Naive thymus-derived CD4-positive, alpha-beta T cell (primary cell): ENCODE measurements at regions not wholly inside any gene's neighbourhood (a gene's known extent, or its start where the extent isn't known, plus 50 kb on each side); places are given as distances from the start of the nearest gene placed in this dataset.
"Not testable (repeated sequence)": the region's sequence is repeated elsewhere in the genome, so short reads cannot be mapped to it uniquely, and the experiment has no call there.

Experiments used
- ATAC-seq: fragments of 150-1000 bp; cut with Tn5 transposase; 2 replicates; pipeline ENCODE4 v1.10.0; 2021; ENCODE audit warnings: mild to moderate bottlenecking, moderate library complexity
- CTCF ChIA-PET: fragments of 350-600 bp; sonication (Branson Sonifier 250); formaldehyde crosslinking; loops from one replicate; lab custom pipeline; 2021; ENCODE audit warnings: antibody characterized with exemption; lab: Charles Lee
- POLR2A ChIA-PET: fragments of 350-600 bp; sonication (Branson Sonifier 250); formaldehyde crosslinking; loops from one replicate; lab custom pipeline; 2021; ENCODE audit warnings: antibody characterized with exemption, inconsistent platforms; lab: Charles Lee
- DNase-seq, 9 donors: peaks; one replicate each; pipeline versions ENCODE4 v3.0.0 to v3.0.0-alpha.2; 2020 to 2022; ENCODE audit warnings: mixed read lengths in 1 of 9
- H3K27ac ChIP-seq: one replicate; pipeline ENCODE4 v1.7.0; 2013; ENCODE audit warnings: mild to moderate bottlenecking, low read depth, low read length, moderate library complexity
- H3K27me3 ChIP-seq, 2 donors: one replicate each; pipeline ENCODE4 v1.7.0; 2013; ENCODE audit warnings: low read length in 2 of 2, mild to moderate bottlenecking in 2 of 2, moderate library complexity in 2 of 2; ENCODE audit not compliant: control insufficient read depth in 2 of 2, insufficient read depth in 2 of 2
- H3K36me3 ChIP-seq, 3 experiments: 1 replicate in 2 of 3; 2 replicates in 1 of 3; pipeline ENCODE4 v1.7.0; 2013; ENCODE audit warnings: low read length in 3 of 3, mild to moderate bottlenecking in 3 of 3, moderate library complexity in 1 of 3; ENCODE audit not compliant: insufficient read depth in 3 of 3, control insufficient read depth in 2 of 3
- H3K4me1 ChIP-seq, 2 donors: one replicate each; pipeline ENCODE4 v1.7.0; 2013; ENCODE audit warnings: low read length in 2 of 2, mild to moderate bottlenecking in 2 of 2, moderate library complexity in 1 of 2; ENCODE audit not compliant: control insufficient read depth in 2 of 2, insufficient read depth in 2 of 2
- H3K4me3 ChIP-seq: 2 replicates; pipeline ENCODE4 v1.7.0; 2013; ENCODE audit warnings: mild to moderate bottlenecking, low read length
- H3K9me3 ChIP-seq, 3 experiments: 1 replicate in 2 of 3; 2 replicates in 1 of 3; pipeline ENCODE4 v1.7.0; 2013; ENCODE audit warnings: low read length in 3 of 3; ENCODE audit not compliant: control insufficient read depth in 2 of 3
- H3K27ac Mint-ChIP-seq, 9 donors: one replicate each; pipeline ENCODE4 v1.8.0; 2020 to 2022; ENCODE audit warnings: mixed read lengths in 9 of 9, mild to moderate bottlenecking in 8 of 9, moderate library complexity in 5 of 9, inconsistent platforms in 2 of 9
- H3K27me3 Mint-ChIP-seq, 5 donors: one replicate each; pipeline ENCODE4 v1.8.0; 2021 to 2022; ENCODE audit warnings: mixed read lengths in 5 of 5, mild to moderate bottlenecking in 1 of 5
- H3K36me3 Mint-ChIP-seq, 5 donors: one replicate each; pipeline ENCODE4 v1.8.0; 2020 to 2022; ENCODE audit warnings: mixed read lengths in 5 of 5, mild to moderate bottlenecking in 3 of 5, inconsistent platforms in 1 of 5
- H3K4me1 Mint-ChIP-seq, 7 donors: one replicate each; pipeline ENCODE4 v1.8.0; 2020 to 2022; ENCODE audit warnings: mixed read lengths in 7 of 7, mild to moderate bottlenecking in 3 of 7, inconsistent platforms in 1 of 7
- H3K4me3 Mint-ChIP-seq, 10 donors: one replicate each; pipeline ENCODE4 v1.8.0; 2020 to 2022; ENCODE audit warnings: mild to moderate bottlenecking in 10 of 10, mixed read lengths in 10 of 10, moderate library complexity in 6 of 10, inconsistent platforms in 2 of 10
- H3K9me3 Mint-ChIP-seq, 11 donors: one replicate each; pipeline ENCODE4 v1.8.0; 2020 to 2022; ENCODE audit warnings: mixed read lengths in 11 of 11, mild to moderate bottlenecking in 4 of 11, inconsistent platforms in 1 of 11, moderate library complexity in 1 of 11
- intact Hi-C, 2 donors: fragments of 100-400 bp; cut with micrococcal nuclease; formaldehyde crosslinking; loops; one replicate each; pipeline ENCODE4 v1.15.1; 2023

DNA sequence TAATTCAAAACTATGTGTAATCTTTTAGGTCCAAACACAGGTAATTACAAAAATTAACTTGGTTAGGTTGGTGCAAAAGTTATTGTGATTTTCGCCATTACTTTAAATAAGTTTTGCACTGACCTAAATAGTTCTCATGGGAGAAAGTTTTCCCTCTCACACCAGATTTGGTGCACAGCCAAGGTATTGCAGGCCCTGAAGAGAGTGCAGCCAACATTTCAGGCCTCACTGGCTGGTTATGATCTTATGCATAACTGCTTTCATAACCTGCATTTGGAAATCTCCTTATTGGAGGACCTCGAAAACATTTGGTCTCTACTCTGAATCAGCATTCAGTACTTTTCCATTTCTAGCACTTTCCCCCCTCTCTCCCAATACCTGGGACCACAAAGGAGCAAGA is 993.1 kb upstream of the MANEA start:
- Mint-ChIP-seq H3K27ac (no peak overlapping the region), H3K27me3 (no peaks in the 10 kb centered on the region), H3K4me3 (no peak overlapping the region), H3K36me3 (no peaks in the 10 kb centered on the region), H3K9me3 (peaks cover 0 to 19% (median 0%) of the 10 kb centered on the region in 11 donors), H3K4me1 (no peaks in the 10 kb centered on the region)
- H3K9me3 ChIP-seq = no peaks in the 10 kb centered on the region
- no peak overlapping the region for H3K27ac ChIP-seq
- no peak overlapping the region for H3K4me3 ChIP-seq
- H3K27me3 ChIP-seq = no peaks in the 10 kb centered on the region
- ChIA-PET CTCF (no interaction called here), POLR2A (no interaction called here)
- H3K36me3 ChIP-seq = no peaks in the 10 kb centered on the region
- intact Hi-C loops = no loop called here
- DNase-seq (no peak), ATAC-seq (no peak)
- no peaks in the 10 kb centered on the region for H3K4me1 ChIP-seq

DNA sequence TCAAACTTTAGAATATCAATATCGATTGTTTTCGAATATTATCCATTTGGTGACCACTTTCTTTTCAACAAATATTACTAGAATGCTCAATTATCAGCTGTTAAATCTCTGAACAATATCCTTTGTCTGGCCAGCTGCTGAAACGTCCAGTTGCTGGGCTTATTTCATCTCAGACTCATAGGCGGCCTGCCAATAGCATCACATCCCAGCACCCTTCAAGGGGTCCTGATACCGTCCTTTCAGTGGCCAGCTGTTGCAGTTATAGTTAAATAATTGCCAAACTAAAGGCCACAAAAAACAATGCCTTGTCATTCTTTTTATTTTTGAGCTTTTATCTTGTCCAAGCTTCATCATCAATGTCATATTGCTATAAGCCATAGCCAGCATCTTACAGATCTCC is 1006.8 kb upstream of the MANEA start:
- Histone ChIP-seq H3K36me3 (no peaks in the 10 kb centered on the region), H3K27ac (no peak overlapping the region), H3K27me3 (no peaks in the 10 kb centered on the region), H3K4me3 (no peak overlapping the region), H3K4me1 (no peaks in the 10 kb centered on the region), H3K9me3 (no peaks in the 10 kb centered on the region)
- ChIA-PET POLR2A (no interaction called here), CTCF (interaction anchor here (0.5 kb wide), 1 partner anchor 938 kb away, joined by 3 read pairs; no protein-coding TSS in a partner anchor)
- no peaks in the 10 kb centered on the region for H3K36me3 Mint-ChIP-seq
- H3K27me3 Mint-ChIP-seq = no peaks in the 10 kb centered on the region
- no peak for DNase-seq
- intact Hi-C loops = no loop called here
- no peak overlapping the region for H3K4me3 Mint-ChIP-seq
- H3K9me3 Mint-ChIP-seq = peaks cover 0 to 3% (median 0%) of the 10 kb centered on the region in 11 donors
- no peak for ATAC-seq
- H3K27ac Mint-ChIP-seq = no peak overlapping the region
- H3K4me1 Mint-ChIP-seq = no peaks in the 10 kb centered on the region

DNA sequence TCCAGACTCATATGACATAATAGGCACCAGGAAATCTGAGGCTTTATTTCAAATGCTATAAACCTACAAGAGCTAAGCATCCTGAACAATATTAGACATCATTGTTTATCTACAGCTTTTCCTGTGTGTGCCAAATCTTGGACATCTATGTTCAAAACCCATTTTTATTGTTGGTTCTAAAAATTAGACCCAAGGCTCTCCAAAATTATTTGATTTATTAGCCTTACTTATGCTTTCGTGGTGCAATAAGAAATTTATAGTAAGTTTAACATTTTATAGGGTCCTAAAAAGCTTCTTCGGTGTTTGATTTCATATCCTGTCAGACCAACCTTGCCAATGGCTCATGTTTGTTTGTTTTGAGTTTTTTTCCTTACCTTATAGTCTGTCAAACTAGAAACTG is 1014.5 kb upstream of the MANEA start:
- CTCF ChIA-PET = no interaction called here
- intact Hi-C loops = no loop called here
- ATAC-seq (no peak), DNase-seq (no peak)
- Histone ChIP-seq H3K36me3 (no peaks in the 10 kb centered on the region), H3K4me3 (no peak overlapping the region), H3K27ac (no peak overlapping the region), H3K27me3 (no peaks in the 10 kb centered on the region), H3K9me3 (no peaks in the 10 kb centered on the region), H3K4me1 (no peaks in the 10 kb centered on the region)
- no peak overlapping the region for H3K4me3 Mint-ChIP-seq
- no peaks in the 10 kb centered on the region for H3K36me3 Mint-ChIP-seq
- no peaks in the 10 kb centered on the region for H3K27me3 Mint-ChIP-seq
- H3K27ac Mint-ChIP-seq = no peak overlapping the region
- peaks cover 0 to 2% (median 0%) of the 10 kb centered on the region in 7 donors for H3K4me1 Mint-ChIP-seq
- peaks cover 0 to 16% (median 5%) of the 10 kb centered on the region in 11 donors for H3K9me3 Mint-ChIP-seq
- POLR2A ChIA-PET = no interaction called here

DNA sequence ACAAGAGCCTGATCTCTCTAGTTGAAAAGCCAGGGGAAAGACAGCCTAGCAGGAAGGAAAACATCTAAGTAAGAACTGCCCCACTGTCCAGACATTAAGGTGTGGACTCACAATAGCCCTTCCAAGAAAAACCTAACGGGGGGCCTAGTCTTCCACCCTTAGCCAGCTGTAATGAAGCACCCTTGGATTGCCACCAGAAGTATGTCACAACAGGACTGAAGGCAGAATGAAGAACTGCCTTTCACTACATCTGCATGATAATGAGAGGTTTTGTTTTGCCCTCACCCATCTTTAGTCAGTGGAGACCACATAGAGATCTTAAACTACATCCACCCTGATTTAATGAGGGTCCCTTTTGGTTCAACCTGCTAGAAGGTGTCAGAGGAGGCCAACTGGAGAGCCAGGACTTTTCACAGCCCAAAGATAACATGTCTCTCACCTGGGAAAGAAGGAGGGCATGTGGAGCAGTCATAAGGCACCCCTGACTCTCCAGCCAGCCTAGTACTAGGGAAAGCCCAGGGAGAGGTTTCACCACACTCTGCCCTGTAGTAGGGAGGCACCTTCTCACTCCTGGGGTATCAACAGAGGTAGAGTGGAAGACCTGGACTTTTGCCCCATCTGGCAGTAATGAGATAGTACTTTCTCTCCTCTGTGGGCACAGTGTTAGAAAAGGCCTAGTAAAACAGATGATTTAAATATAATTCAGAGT is 1017.4 kb upstream of the MANEA start:
- CTCF ChIA-PET = no interaction called here
- intact Hi-C loops = no loop called here
- Mint-ChIP-seq H3K36me3 (peaks cover 0 to 6% (median 0%) of the 10 kb centered on the region in 5 donors), H3K27me3 (no peaks in the 10 kb centered on the region), H3K4me1 (peaks cover 0 to 2% (median 0%) of the 10 kb centered on the region in 7 donors), H3K9me3 (peaks cover 0 to 19% (median 7%) of the 10 kb centered on the region in 11 donors), H3K27ac (no peak overlapping the region), H3K4me3 (no peak overlapping the region)
- Histone ChIP-seq H3K27ac (no peak overlapping the region), H3K9me3 (no peaks in the 10 kb centered on the region), H3K36me3 (no peaks in the 10 kb centered on the region), H3K4me1 (no peaks in the 10 kb centered on the region), H3K27me3 (no peaks in the 10 kb centered on the region), H3K4me3 (no peak overlapping the region)
- DNase-seq = no peak
- no peak for ATAC-seq
- POLR2A ChIA-PET = no interaction called here

DNA sequence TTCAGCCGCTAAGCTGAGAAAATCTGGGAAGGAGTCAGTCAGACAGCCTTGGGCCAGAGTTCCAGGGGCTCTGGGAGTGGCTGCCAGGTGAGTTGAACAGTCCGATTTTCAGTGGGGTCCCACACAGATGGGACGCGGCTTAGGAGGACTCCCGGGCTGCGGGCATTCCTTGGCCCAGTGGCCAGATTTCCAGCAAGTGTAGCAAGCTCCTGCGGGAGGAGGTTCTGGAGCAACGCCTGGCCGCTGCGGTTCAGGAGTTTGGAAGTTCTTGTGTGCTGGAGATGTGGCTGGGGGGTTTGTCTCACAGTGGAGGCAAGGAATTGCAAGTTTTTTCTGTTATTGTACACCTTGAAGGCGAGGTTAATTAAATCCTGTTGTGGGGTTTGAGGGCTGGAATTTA is 1020.1 kb upstream of the MANEA start:
- H3K36me3 Mint-ChIP-seq, H3K27ac ChIP-seq, ATAC-seq, H3K36me3 ChIP-seq, POLR2A ChIA-PET, DNase-seq, H3K4me3 Mint-ChIP-seq, H3K27ac Mint-ChIP-seq, H3K4me3 ChIP-seq, H3K9me3 ChIP-seq, H3K27me3 Mint-ChIP-seq, CTCF ChIA-PET, H3K27me3 ChIP-seq, intact Hi-C loops, H3K4me1 Mint-ChIP-seq, H3K4me1 ChIP-seq: not testable (repeated sequence)
- peaks cover 0 to 21% (median 8%) of the 10 kb centered on the region in 11 donors for H3K9me3 Mint-ChIP-seq

DNA sequence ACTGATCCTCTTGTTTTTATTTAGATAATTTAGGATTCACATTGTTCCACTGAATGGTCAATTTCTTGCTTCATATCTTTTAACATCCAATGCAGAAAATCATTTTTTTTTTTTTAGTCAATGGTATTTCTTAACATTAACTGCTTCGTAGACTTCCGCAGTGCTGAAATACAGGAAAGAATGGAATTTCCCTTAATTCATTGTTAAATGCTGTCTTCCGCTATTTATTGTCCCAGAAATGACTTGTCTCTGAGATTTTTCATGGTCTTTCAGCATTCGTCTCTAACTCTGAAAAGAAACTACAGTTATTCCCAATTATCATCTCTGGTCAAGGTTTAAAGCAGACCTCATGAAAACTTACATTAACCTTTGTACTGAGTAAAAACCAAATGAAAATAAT is 1029.1 kb upstream of the MANEA start:
- no peak overlapping the region for H3K27ac Mint-ChIP-seq
- H3K27ac ChIP-seq = no peak overlapping the region
- intact Hi-C loops = no loop called here
- H3K4me1 ChIP-seq = no peaks in the 10 kb centered on the region
- CTCF ChIA-PET = no interaction called here
- H3K36me3 ChIP-seq = no peaks in the 10 kb centered on the region
- peaks cover 0 to 18% (median 0%) of the 10 kb centered on the region in 11 donors for H3K9me3 Mint-ChIP-seq
- H3K4me1 Mint-ChIP-seq = no peaks in the 10 kb centered on the region
- H3K4me3 ChIP-seq = no peak overlapping the region
- H3K36me3 Mint-ChIP-seq = no peaks in the 10 kb centered on the region
- DNase-seq (no peak), ATAC-seq (no peak)
- POLR2A ChIA-PET = no interaction called here
- no peaks in the 10 kb centered on the region for H3K27me3 ChIP-seq
- H3K4me3 Mint-ChIP-seq = no peak overlapping the region
- no peaks in the 10 kb centered on the region for H3K9me3 ChIP-seq
- no peaks in the 10 kb centered on the region for H3K27me3 Mint-ChIP-seq

DNA sequence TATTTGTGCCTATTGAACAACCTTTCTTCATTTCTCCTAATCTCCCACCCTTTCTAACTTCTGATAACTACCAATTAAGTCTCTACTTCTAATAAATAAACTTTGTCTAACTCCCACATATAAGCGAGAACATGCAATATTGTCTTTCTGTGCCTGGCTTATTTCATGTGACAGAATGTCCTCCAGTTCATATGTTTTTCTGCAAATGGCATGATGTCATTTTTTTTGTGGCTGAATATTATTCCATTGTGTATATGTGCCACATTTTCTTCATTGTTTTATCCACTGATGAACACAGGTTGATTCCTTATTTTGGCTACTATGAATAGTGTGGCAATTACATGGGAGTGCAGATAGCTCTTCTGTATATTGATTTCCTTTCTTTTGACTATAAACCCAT is 1041.5 kb upstream of the MANEA start:
- ChIA-PET POLR2A (no interaction called here), CTCF (no interaction called here)
- Mint-ChIP-seq H3K36me3 (no peaks in the 10 kb centered on the region), H3K27ac (no peak overlapping the region), H3K4me3 (no peak overlapping the region), H3K27me3 (no peaks in the 10 kb centered on the region), H3K9me3 (peaks cover 0 to 26% (median 4%) of the 10 kb centered on the region in 11 donors), H3K4me1 (no peaks in the 10 kb centered on the region)
- ATAC-seq = no peak
- Histone ChIP-seq H3K9me3 (no peaks in the 10 kb centered on the region), H3K27ac (no peak overlapping the region), H3K27me3 (no peaks in the 10 kb centered on the region), H3K4me1 (no peaks in the 10 kb centered on the region), H3K4me3 (no peak overlapping the region), H3K36me3 (no peaks in the 10 kb centered on the region)
- intact Hi-C loops = no loop called here
- DNase-seq = no peak
